Cardiac muscle cell (in vitro differentiated cells and primary cell): ENCODE measurements at regions not wholly inside any gene's neighbourhood (a gene's known extent, or its start where the extent isn't known, plus 50 kb on each side); places are given as distances from the start of the nearest gene placed in this dataset.

Source experiments
- DNase-seq, 2 donors: peaks; one replicate each; pipeline versions ENCODE4 v3.0.0 to v3.0.0-alpha.2; 2010 to 2017; ENCODE audit warnings: low read depth in 1 of 2, low spot score in 1 of 2
- H3K27ac ChIP-seq: fragments of 200-600 bp; sonication (generic); 2 replicates; pipeline ENCODE4 v1.5.1; 2016
- H3K27me3 ChIP-seq: fragments of 200-600 bp; sonication (generic); 2 replicates; pipeline ENCODE4 v1.6.0; 2016; ENCODE audit warnings: control low read depth
- H3K36me3 ChIP-seq: fragments of 200-600 bp; sonication (generic); 2 replicates; pipeline ENCODE4 v1.5.1; 2016; ENCODE audit warnings: control low read depth
- H3K4me1 ChIP-seq: fragments of 200-600 bp; sonication (generic); 2 replicates; pipeline ENCODE4 v1.8.1; 2017; ENCODE audit warnings: low read depth, mild to moderate bottlenecking, mixed run types
- H3K4me3 ChIP-seq: fragments of 200-600 bp; sonication (generic); 2 replicates; pipeline ENCODE4 v1.5.1; 2016; ENCODE audit warnings: mild to moderate bottlenecking
- H3K9me3 ChIP-seq: fragments of 200-600 bp; sonication (generic); 2 replicates; pipeline ENCODE4 v1.5.1; 2017; ENCODE audit warnings: low read depth, mild to moderate bottlenecking, control low read depth
- TF ChIP-seq, protein P1 (sequence below): IDR thresholded peaks from 2 replicates; pipeline ENCODE4 v1.5.1; 2012; ENCODE audit warnings: low read depth, mild to moderate bottlenecking, low read length

DNA sequence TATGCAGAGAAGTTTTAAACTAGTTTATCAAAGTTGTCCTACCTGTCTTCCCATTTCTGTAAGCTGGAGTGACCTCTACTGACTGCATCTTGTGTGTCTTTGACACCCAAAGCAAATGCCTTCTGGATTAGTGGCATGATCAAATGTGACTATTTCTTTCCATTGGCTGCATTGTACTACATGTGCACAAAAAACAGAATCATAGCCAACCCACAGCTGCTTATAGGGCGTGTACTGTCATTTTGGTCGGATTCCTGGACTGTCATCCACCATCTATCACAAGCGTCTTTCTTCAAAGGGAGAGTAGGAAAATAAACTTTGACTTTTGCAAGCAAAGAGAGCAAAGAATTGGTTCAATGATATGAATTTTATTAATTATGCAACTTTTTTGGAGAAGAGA, 310.6 kb downstream of the MAP2K6 start:
- no peaks in the 10 kb centered on the region for H3K36me3 ChIP-seq
- DNase-seq, result no peak
- TF ChIP-seq, protein P1, sequence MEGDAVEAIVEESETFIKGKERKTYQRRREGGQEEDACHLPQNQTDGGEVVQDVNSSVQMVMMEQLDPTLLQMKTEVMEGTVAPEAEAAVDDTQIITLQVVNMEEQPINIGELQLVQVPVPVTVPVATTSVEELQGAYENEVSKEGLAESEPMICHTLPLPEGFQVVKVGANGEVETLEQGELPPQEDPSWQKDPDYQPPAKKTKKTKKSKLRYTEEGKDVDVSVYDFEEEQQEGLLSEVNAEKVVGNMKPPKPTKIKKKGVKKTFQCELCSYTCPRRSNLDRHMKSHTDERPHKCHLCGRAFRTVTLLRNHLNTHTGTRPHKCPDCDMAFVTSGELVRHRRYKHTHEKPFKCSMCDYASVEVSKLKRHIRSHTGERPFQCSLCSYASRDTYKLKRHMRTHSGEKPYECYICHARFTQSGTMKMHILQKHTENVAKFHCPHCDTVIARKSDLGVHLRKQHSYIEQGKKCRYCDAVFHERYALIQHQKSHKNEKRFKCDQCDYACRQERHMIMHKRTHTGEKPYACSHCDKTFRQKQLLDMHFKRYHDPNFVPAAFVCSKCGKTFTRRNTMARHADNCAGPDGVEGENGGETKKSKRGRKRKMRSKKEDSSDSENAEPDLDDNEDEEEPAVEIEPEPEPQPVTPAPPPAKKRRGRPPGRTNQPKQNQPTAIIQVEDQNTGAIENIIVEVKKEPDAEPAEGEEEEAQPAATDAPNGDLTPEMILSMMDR, result no peak
- H3K27ac ChIP-seq, result no peak overlapping the region
- H3K27me3 ChIP-seq, result peaks cover under 1% of the 10 kb centered on the region
- H3K4me3 ChIP-seq, result no peak overlapping the region
- no peaks in the 10 kb centered on the region for H3K4me1 ChIP-seq
- H3K9me3 ChIP-seq, result no peaks in the 10 kb centered on the region

DNA sequence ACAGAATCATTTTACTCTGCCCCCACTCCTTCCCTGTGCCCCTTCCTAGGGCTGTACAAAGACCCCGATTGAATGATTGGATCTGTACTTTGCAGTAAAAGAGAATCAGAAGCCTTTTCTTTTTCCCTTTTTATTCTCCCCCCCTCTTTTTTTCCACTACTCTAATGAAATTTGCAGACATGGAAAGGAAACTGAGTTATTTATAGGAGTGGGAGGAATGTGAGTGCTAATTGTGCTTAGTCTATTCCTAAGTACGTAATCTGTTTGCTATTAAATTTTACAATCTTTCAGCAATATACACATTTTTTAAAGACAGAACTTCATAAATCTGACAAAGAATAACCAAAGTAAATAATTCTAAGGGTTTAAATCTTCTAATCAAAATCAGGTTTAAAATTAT, 314.3 kb downstream of the MAP2K6 start:
- TF ChIP-seq, protein P1, result no peak
- no peaks in the 10 kb centered on the region for H3K27me3 ChIP-seq
- H3K9me3 ChIP-seq, result no peaks in the 10 kb centered on the region
- no peaks in the 10 kb centered on the region for H3K4me1 ChIP-seq
- no peak overlapping the region for H3K27ac ChIP-seq
- H3K4me3 ChIP-seq, result no peak overlapping the region
- no peaks in the 10 kb centered on the region for H3K36me3 ChIP-seq
- DNase-seq, result no peak

DNA sequence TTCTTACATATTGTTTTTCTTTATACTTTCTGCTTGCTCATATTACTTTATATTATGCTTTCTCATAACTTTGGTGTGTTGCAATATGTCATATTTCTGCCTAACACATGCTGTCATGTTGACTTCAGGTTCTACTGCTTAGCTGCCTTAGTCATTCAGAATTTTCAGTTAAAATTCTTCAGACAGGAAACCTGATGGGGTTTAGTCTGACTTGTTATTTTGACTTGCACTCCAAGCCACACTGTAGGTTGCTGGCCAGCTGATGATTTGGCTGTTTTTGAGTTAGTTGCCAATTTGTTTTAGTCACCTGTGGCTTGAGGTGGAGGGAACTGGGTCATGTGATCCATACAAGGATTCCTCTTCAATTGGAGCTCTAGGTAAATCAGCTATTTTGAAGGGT, 315.4 kb downstream of the MAP2K6 start:
- no peak for DNase-seq
- H3K4me1 ChIP-seq, result no peaks in the 10 kb centered on the region
- no peak overlapping the region for H3K4me3 ChIP-seq
- H3K27me3 ChIP-seq, result no peaks in the 10 kb centered on the region
- H3K27ac ChIP-seq, result no peak overlapping the region
- TF ChIP-seq, protein P1, result no peak
- no peaks in the 10 kb centered on the region for H3K36me3 ChIP-seq
- H3K9me3 ChIP-seq, result no peaks in the 10 kb centered on the region

DNA sequence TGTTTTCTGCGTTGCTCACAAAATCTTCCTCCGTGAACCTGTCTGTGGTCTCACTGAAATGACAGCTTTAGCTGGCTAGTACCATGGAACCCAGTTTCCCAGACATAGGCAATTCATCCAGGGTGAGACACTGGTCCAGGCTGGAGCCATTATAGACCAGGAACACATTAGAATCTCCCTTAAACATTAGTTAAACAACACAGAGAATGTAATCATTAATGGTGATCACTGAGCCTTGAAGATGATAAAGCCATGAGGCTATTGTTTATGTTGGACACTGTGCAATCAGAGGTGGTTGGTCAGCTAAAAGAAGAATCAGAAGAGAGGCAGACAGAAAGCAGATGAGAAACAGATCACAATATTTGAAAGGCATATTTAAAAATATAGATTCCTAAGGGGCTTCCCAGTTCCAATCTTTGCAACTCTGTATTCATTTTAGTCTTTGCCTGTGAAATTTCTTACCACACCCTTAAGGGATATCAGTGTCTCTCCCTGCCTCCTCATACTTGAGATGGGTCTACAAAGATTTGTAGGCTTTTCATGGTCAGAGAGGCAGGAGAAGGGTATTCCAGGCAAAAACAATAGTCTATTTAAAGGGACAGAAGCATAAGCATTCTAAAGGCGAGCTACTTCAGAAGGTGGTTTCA, 317.9 kb downstream of the MAP2K6 start:
- H3K36me3 ChIP-seq, result no peaks in the 10 kb centered on the region
- no peak for DNase-seq
- no peaks in the 10 kb centered on the region for H3K4me1 ChIP-seq
- H3K27me3 ChIP-seq, result no peaks in the 10 kb centered on the region
- no peak overlapping the region for H3K4me3 ChIP-seq
- H3K9me3 ChIP-seq, result no peaks in the 10 kb centered on the region
- no peak overlapping the region for H3K27ac ChIP-seq
- TF ChIP-seq, protein P1, result no peak

DNA sequence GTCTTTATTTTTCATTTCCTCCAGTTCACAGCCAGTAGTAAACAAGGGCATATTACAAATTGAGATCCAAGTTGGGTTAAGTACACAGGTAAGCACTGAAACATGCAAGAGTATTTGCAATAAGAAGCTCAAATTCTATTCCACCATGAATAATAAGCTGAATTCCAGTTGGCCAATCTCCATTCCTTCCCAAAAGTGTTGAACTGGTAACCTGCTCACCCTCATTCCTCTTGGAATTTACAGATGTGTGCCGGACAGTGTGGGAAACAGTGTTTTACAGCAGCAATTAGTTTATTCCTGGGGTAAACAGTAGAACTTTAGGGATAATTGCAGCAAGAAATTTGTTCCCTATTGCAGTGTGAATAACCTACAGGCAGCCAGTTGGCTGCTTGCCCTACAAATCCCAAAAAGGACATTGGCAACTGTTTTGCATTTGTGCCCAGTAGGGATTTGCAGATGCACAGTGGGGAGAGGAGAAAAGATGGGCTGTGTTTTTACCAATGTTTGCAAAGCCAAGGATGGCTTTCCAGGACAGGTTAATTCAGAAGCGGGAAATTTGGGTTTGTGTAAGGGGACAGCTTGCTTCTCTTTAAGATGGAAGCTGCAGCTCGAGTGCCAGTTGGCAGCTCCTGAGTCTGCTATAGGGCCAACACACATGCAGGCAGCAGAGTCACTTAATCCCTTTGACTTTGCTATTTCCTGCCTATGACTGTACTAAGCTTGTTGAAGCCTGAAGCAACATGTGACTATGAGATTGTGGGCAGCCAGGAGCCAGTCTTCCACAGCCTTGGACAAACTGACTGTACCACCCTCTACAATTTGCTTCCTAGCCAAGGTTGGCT, 318.9 kb downstream of the MAP2K6 start:
- Histone ChIP-seq H3K9me3 (no peaks in the 10 kb centered on the region), H3K27me3 (no peaks in the 10 kb centered on the region), H3K27ac (no peak overlapping the region), H3K4me3 (no peak overlapping the region), H3K4me1 (no peaks in the 10 kb centered on the region), H3K36me3 (no peaks in the 10 kb centered on the region)
- TF ChIP-seq, protein P1, result no peak
- peak in 1 of 2 donors; percentile 37 for DNase-seq
